ENCODE measurements at regions not wholly inside any gene's neighbourhood (a gene's known extent, or its start where the extent isn't known, plus 50 kb on each side); places are given as distances from the start of the nearest gene placed in this dataset.
"Not testable (repeated sequence)": the region's sequence is repeated elsewhere in the genome, so short reads cannot be mapped to it uniquely, and the experiment has no call there.

GRCh38 chr7:131154380-131154779 is 173.3 kb upstream of the MKLN1 start:
- H3K4me3 ChIP-seq (ENCODE audit: low read length) = no peak overlapping the region
- no peaks in the 10 kb centered on the region for H3K9me3 ChIP-seq (ENCODE audit: low read depth, low read length)
- H3K4me1 ChIP-seq (ENCODE audit: insufficient read depth, low read length) = no peaks in the 10 kb centered on the region
- no peaks in the 10 kb centered on the region for H3K27me3 ChIP-seq (ENCODE audit: insufficient read depth, low read length)

- Histone ChIP-seq H3K27me3 (ENCODE audit: insufficient read depth, low read length) (no peaks in the 10 kb centered on the region), H3K4me1 (ENCODE audit: insufficient read depth, low read length) (no peaks in the 10 kb centered on the region), H3K9me3 (ENCODE audit: low read depth, low read length) (no peaks in the 10 kb centered on the region), H3K4me3 (ENCODE audit: low read length) (no peak overlapping the region)
Observed at GRCh38 chr7:131157530-131158243, 170.0 kb upstream of the MKLN1 start.

GRCh38 chr7:131158244-131158636 is 169.4 kb upstream of the MKLN1 start:
- H3K4me3 ChIP-seq (ENCODE audit: low read length); H3K4me1 ChIP-seq (ENCODE audit: insufficient read depth, low read length); H3K9me3 ChIP-seq (ENCODE audit: low read depth, low read length); H3K27me3 ChIP-seq (ENCODE audit: insufficient read depth, low read length): not testable (repeated sequence)

- no peaks in the 10 kb centered on the region for H3K9me3 ChIP-seq (ENCODE audit: low read depth, low read length)
- H3K4me3 ChIP-seq (ENCODE audit: low read length) = no peak overlapping the region
- no peaks in the 10 kb centered on the region for H3K4me1 ChIP-seq (ENCODE audit: insufficient read depth, low read length)
- no peaks in the 10 kb centered on the region for H3K27me3 ChIP-seq (ENCODE audit: insufficient read depth, low read length)
Observed at GRCh38 chr7:131159961-131160361, 167.7 kb upstream of the MKLN1 start.

- no peaks in the 10 kb centered on the region for H3K27me3 ChIP-seq (ENCODE audit: insufficient read depth, low read length)
- no peak overlapping the region for H3K4me3 ChIP-seq (ENCODE audit: low read length)
- no peaks in the 10 kb centered on the region for H3K9me3 ChIP-seq (ENCODE audit: low read depth, low read length)
- H3K4me1 ChIP-seq (ENCODE audit: insufficient read depth, low read length) = no peaks in the 10 kb centered on the region
Observed at GRCh38 chr7:131161103-131161502, 166.6 kb upstream of the MKLN1 start.

GRCh38 chr7:131164025-131164925 is 163.4 kb upstream of the MKLN1 start:
- Histone ChIP-seq H3K4me1 (ENCODE audit: insufficient read depth, low read length) (no peaks in the 10 kb centered on the region), H3K9me3 (ENCODE audit: low read depth, low read length) (no peaks in the 10 kb centered on the region), H3K4me3 (ENCODE audit: low read length) (no peak overlapping the region), H3K27me3 (ENCODE audit: insufficient read depth, low read length) (no peaks in the 10 kb centered on the region)

- no peaks in the 10 kb centered on the region for H3K27me3 ChIP-seq (ENCODE audit: insufficient read depth, low read length)
- no peaks in the 10 kb centered on the region for H3K4me1 ChIP-seq (ENCODE audit: insufficient read depth, low read length)
- H3K4me3 ChIP-seq (ENCODE audit: low read length) = no peak overlapping the region
- no peaks in the 10 kb centered on the region for H3K9me3 ChIP-seq (ENCODE audit: low read depth, low read length)
Observed at GRCh38 chr7:131166066-131166465, 161.6 kb upstream of the MKLN1 start.

GRCh38 chr7:131170440-131171271 is 157.0 kb upstream of the MKLN1 start:
- H3K4me1 ChIP-seq (ENCODE audit: insufficient read depth, low read length) = no peaks in the 10 kb centered on the region
- H3K27me3 ChIP-seq (ENCODE audit: insufficient read depth, low read length) = no peaks in the 10 kb centered on the region
- no peak overlapping the region for H3K4me3 ChIP-seq (ENCODE audit: low read length)
- H3K9me3 ChIP-seq (ENCODE audit: low read depth, low read length) = no peaks in the 10 kb centered on the region

GRCh38 chr7:131173145-131173890 is 154.4 kb upstream of the MKLN1 start:
- H3K4me1 ChIP-seq (ENCODE audit: insufficient read depth, low read length) = no peaks in the 10 kb centered on the region
- no peaks in the 10 kb centered on the region for H3K27me3 ChIP-seq (ENCODE audit: insufficient read depth, low read length)
- H3K9me3 ChIP-seq (ENCODE audit: low read depth, low read length) = no peaks in the 10 kb centered on the region
- no peak overlapping the region for H3K4me3 ChIP-seq (ENCODE audit: low read length)

GRCh38 chr7:131174391-131174790 is 153.3 kb upstream of the MKLN1 start:
- Histone ChIP-seq H3K4me3 (ENCODE audit: low read length) (no peak overlapping the region), H3K9me3 (ENCODE audit: low read depth, low read length) (no peaks in the 10 kb centered on the region), H3K4me1 (ENCODE audit: insufficient read depth, low read length) (no peaks in the 10 kb centered on the region)

GRCh38 chr7:131174855-131175254 is 152.8 kb upstream of the MKLN1 start:
- Histone ChIP-seq H3K4me1 (ENCODE audit: insufficient read depth, low read length) (no peaks in the 10 kb centered on the region), H3K9me3 (ENCODE audit: low read depth, low read length) (no peaks in the 10 kb centered on the region), H3K4me3 (ENCODE audit: low read length) (no peak overlapping the region), H3K27me3 (ENCODE audit: insufficient read depth, low read length) (no peaks in the 10 kb centered on the region)

More at GRCh38 chr7:131174391-131174790, 153.3 kb upstream of the MKLN1 start:
- H3K27me3 ChIP-seq (ENCODE audit: insufficient read depth, low read length) = no peaks in the 10 kb centered on the region

GRCh38 chr7:131182446-131183058 is 145.1 kb upstream of the MKLN1 start:
- Histone ChIP-seq H3K27me3 (ENCODE audit: insufficient read depth, low read length) (no peaks in the 10 kb centered on the region), H3K4me1 (ENCODE audit: insufficient read depth, low read length) (peaks cover 18% of the 10 kb centered on the region), H3K9me3 (ENCODE audit: low read depth, low read length) (no peaks in the 10 kb centered on the region), H3K4me3 (ENCODE audit: low read length) (no peak overlapping the region)

- Histone ChIP-seq H3K27me3 (ENCODE audit: insufficient read depth, low read length) (no peaks in the 10 kb centered on the region), H3K9me3 (ENCODE audit: low read depth, low read length) (no peaks in the 10 kb centered on the region), H3K4me1 (ENCODE audit: insufficient read depth, low read length) (peaks cover 23% of the 10 kb centered on the region), H3K4me3 (ENCODE audit: low read length) (no peak overlapping the region)
Observed at GRCh38 chr7:131183072-131183471, 144.6 kb upstream of the MKLN1 start.

- Histone ChIP-seq H3K4me1 (ENCODE audit: insufficient read depth, low read length) (peaks cover 29% of the 10 kb centered on the region), H3K4me3 (ENCODE audit: low read length) (no peak overlapping the region), H3K9me3 (ENCODE audit: low read depth, low read length) (no peaks in the 10 kb centered on the region), H3K27me3 (ENCODE audit: insufficient read depth, low read length) (no peaks in the 10 kb centered on the region)
Observed at GRCh38 chr7:131183611-131184119, 144.0 kb upstream of the MKLN1 start.

Data from mononuclear cell (primary cell).